ENCODE measurements at regions not wholly inside any gene's neighbourhood (a gene's known extent, or its start where the extent isn't known, plus 50 kb on each side); places are given as distances from the start of the nearest gene placed in this dataset.

DNA sequence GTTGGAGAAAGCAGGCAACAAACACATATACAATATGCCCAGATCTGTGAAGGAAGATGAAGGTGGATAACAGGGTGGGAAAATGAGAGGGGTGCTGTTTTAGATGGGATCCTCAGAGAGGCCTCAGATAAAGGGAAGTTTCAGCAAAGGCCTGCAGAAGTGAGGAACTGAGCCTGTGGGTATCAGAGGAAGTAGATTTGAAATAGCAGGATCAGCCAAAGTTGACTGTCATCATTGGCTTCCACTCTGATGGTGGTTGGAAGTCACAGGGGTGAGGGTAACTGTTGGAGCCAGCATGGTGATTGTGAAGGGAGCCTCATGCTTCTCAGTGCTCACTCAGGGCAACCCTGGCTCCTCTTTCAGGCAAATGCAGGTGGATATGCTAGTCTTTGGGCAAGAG lies 607.2 kb upstream of the CLINT1 start:
- TF ChIP-seq POLR2A (IDR thresholded peaks at IDR 0.05) = no peak
- TF ChIP-seq, protein P1, sequence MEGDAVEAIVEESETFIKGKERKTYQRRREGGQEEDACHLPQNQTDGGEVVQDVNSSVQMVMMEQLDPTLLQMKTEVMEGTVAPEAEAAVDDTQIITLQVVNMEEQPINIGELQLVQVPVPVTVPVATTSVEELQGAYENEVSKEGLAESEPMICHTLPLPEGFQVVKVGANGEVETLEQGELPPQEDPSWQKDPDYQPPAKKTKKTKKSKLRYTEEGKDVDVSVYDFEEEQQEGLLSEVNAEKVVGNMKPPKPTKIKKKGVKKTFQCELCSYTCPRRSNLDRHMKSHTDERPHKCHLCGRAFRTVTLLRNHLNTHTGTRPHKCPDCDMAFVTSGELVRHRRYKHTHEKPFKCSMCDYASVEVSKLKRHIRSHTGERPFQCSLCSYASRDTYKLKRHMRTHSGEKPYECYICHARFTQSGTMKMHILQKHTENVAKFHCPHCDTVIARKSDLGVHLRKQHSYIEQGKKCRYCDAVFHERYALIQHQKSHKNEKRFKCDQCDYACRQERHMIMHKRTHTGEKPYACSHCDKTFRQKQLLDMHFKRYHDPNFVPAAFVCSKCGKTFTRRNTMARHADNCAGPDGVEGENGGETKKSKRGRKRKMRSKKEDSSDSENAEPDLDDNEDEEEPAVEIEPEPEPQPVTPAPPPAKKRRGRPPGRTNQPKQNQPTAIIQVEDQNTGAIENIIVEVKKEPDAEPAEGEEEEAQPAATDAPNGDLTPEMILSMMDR (IDR thresholded peaks at IDR 0.05) = no peak
